ENCODE measurements at regions not wholly inside any gene's neighbourhood (a gene's known extent, or its start where the extent isn't known, plus 50 kb on each side); places are given as distances from the start of the nearest gene placed in this dataset.
"Not testable (repeated sequence)": the region's sequence is repeated elsewhere in the genome, so short reads cannot be mapped to it uniquely, and the experiment has no call there.

DNA sequence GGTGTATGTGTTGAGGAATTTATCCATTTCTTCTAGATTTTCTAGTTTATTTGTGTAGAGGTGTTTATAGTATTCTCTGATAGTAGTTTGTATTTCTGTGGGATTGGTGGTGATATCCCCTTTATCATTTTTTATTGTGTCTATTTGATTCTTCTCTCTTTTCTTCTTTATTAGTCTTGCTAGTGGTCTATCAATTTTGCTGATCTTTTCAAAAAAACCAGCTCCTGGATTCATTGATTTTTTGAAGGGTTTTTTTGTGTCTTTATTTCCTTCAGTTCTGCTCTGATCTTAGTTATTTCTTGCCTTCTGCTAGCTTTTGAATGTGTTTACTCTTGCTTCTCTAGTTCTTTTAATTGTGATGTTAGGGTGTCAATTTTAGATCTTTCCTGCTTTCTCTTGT, 424.6 kb upstream of the PODXL start:
- TF ChIP-seq YY1 (IDR thresholded peaks at IDR 0.05; ENCODE audit: insufficient read depth, insufficient read length); ZNF274 (IDR thresholded peaks at IDR 0.05; ENCODE audit: low read depth, low read length): not testable (repeated sequence)

All from NT2/D1 (cell line).